Ishikawa (cell line): ENCODE measurements at regions not wholly inside any gene's neighbourhood (a gene's known extent, or its start where the extent isn't known, plus 50 kb on each side); places are given as distances from the start of the nearest gene placed in this dataset.

Source experiments
- CEBPB ChIP-seq: IDR thresholded peaks from 2 replicates; pipeline ENCODE4 v1.6.1; 2012
- CREB1 ChIP-seq: IDR thresholded peaks from 2 replicates; pipeline ENCODE4 v1.6.1; 2012; ENCODE audit warnings: low read depth
- EGR1 ChIP-seq: IDR thresholded peaks from 2 replicates; pipeline ENCODE4 v1.6.1; 2012
- EP300 ChIP-seq: IDR thresholded peaks from 2 replicates; pipeline ENCODE4 v1.6.1; 2012; ENCODE audit warnings: borderline replicate concordance
- FOXM1 ChIP-seq: IDR thresholded peaks from 2 replicates; pipeline ENCODE4 v1.6.1; 2012; ENCODE audit warnings: low read depth, borderline replicate concordance
- NFIC ChIP-seq: IDR thresholded peaks from 2 replicates; pipeline ENCODE4 v1.6.1; 2012
- RAD21 ChIP-seq: IDR thresholded peaks from 2 replicates; pipeline ENCODE4 v1.6.1; 2012; ENCODE audit warnings: low read depth
- TAF1 ChIP-seq: IDR thresholded peaks from 2 replicates; pipeline ENCODE4 v1.6.1; 2012; ENCODE audit warnings: low read depth, mild to moderate bottlenecking
- TCF12 ChIP-seq: IDR thresholded peaks from 2 replicates; pipeline ENCODE4 v1.6.1; 2012; ENCODE audit warnings: low read depth
- YY1 ChIP-seq: IDR thresholded peaks from 2 replicates; pipeline ENCODE4 v1.6.1; 2012; ENCODE audit warnings: low read depth
- ZBTB7A ChIP-seq: IDR thresholded peaks from 2 replicates; pipeline ENCODE4 v1.6.1; 2012; ENCODE audit warnings: low read depth
- TF ChIP-seq, protein P1 (sequence below): IDR thresholded peaks from 2 replicates; pipeline ENCODE4 v1.6.1; 2012; ENCODE audit warnings: low read depth, mild to moderate bottlenecking
- TF ChIP-seq, protein P2 (sequence below): IDR thresholded peaks from 2 replicates; pipeline ENCODE4 v1.6.1; 2012
- TF ChIP-seq, protein P3 (sequence below): IDR thresholded peaks from 2 replicates; pipeline ENCODE4 v1.6.1; 2012

DNA sequence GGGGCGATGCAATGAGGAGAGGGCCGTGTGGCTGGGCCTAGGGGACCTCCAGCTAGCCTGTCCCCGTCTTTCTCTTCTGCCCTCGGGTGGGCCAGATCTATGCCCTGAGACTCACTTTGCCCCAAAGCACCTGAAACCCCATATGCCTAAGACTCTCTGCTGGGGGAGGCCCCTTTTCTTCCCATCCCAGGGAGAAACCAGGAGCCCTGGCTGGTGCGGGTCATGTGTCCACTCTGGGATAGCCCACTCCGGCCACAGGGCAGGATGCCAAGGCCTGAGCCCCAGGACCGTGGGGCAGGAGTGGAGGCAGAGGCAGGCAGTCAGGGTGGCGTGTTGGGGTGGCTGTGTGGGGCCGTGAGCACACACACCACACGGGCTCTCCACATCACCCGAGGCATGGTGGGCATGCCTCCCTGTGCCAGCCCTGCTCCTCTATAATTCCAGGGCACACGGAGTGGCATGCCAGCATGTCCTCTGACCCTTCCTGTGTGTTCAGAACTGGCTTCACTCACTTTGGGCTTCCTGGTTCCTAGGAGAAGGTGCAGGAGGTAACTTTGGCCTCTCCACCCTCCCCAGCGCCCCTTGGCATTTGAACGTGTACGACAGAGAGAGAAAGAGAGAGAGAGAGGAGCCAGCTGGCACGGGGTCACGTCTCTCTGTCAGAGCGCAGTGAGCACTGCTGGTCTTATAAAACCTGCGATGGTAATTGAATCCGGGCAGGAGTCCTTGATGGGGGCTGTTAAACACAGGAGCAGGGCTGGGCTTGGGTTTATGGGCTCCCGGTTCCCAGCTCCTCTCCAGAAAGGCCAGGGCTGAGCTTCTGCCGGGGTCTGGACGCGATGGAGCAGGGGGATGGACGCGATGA, 144.2 kb downstream of the KIF26A start:
- TF ChIP-seq TCF12 (no peak), NFIC (no peak), CREB1 (no peak), FOXM1 (no peak)
- TF ChIP-seq, protein P1, sequence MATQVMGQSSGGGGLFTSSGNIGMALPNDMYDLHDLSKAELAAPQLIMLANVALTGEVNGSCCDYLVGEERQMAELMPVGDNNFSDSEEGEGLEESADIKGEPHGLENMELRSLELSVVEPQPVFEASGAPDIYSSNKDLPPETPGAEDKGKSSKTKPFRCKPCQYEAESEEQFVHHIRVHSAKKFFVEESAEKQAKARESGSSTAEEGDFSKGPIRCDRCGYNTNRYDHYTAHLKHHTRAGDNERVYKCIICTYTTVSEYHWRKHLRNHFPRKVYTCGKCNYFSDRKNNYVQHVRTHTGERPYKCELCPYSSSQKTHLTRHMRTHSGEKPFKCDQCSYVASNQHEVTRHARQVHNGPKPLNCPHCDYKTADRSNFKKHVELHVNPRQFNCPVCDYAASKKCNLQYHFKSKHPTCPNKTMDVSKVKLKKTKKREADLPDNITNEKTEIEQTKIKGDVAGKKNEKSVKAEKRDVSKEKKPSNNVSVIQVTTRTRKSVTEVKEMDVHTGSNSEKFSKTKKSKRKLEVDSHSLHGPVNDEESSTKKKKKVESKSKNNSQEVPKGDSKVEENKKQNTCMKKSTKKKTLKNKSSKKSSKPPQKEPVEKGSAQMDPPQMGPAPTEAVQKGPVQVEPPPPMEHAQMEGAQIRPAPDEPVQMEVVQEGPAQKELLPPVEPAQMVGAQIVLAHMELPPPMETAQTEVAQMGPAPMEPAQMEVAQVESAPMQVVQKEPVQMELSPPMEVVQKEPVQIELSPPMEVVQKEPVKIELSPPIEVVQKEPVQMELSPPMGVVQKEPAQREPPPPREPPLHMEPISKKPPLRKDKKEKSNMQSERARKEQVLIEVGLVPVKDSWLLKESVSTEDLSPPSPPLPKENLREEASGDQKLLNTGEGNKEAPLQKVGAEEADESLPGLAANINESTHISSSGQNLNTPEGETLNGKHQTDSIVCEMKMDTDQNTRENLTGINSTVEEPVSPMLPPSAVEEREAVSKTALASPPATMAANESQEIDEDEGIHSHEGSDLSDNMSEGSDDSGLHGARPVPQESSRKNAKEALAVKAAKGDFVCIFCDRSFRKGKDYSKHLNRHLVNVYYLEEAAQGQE = no peak

DNA sequence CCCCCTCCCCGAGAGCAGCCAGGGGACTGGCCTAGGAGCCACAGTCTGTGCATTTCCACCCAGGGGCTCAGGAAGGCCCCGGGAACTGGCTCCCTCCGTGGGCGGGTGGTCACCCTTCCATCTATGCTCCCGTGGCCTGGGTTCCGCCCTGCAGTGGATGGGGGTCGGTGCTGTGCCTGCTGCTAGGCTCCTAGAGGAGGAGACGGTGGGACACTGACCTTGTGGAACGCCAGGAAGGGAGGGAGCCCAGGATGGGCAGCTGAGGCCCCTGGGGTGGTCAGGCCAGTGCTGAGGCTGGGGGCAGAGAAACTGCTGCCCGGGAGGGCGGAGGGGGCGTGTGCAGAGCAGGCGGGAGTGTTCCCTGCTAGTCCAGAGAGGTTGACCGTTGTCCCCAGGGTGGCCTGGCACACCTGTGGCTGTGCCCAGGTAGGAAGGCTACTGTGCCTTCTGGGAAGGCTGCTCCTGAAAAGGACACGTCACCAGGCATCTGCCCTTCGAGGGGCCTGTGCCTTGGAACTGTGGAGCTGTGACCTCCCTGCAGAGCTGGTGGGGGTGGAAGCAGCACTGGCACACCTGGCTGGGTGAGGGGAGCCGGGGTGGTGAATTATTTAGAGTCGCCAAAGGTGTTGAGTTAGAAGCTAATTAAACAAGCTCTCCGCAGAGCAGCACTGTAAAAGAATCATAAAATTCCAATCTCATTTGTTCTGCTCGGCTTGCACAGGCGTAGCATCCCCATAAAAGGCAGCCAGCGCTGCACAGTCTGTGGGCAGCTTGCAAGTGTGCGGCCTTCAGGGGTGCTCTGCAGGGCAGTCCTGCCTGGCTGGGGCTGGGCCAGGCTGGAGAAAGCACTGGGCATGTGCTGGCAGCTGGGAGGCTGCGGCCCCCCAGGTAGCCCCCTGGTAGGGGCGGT, 145.1 kb downstream of the KIF26A start:
- TF ChIP-seq, protein P1 = no peak
- TF ChIP-seq ZBTB7A (no peak), EGR1 (no peak), TAF1 (no peak), TCF12 (no peak), EP300 (no peak), CEBPB (no peak)
- TF ChIP-seq, protein P2, sequence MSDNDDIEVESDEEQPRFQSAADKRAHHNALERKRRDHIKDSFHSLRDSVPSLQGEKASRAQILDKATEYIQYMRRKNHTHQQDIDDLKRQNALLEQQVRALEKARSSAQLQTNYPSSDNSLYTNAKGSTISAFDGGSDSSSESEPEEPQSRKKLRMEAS = no peak
- TF ChIP-seq, protein P3, sequence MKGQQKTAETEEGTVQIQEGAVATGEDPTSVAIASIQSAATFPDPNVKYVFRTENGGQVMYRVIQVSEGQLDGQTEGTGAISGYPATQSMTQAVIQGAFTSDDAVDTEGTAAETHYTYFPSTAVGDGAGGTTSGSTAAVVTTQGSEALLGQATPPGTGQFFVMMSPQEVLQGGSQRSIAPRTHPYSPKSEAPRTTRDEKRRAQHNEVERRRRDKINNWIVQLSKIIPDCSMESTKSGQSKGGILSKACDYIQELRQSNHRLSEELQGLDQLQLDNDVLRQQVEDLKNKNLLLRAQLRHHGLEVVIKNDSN = no peak

DNA sequence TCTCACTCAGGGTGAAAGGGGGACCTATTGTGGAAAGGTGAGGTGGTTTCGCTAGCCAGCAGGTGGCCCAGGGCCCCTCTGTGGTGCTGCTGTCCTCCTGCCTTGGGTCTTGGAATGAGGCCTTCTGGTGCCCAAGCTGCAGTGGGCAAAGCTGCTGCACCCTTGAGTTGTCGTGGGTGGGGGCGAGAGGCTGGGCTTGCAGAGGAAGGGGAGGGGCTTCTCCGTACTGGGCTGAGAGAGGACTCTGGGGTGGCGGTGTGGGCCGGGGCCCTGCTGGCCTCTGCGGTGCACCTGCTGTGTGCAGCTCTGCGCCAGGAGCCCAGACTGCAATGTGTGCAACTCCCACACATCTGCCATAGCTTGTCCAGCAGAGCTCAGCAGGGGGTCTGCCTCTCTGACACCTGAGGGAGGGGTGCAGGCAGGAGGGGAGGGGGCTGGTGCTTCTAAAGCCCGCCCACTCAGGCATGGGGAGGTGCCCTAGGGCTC, 145.8 kb downstream of the KIF26A start:
- TF ChIP-seq NFIC (no peak), TCF12 (no peak), EGR1 (no peak)

DNA sequence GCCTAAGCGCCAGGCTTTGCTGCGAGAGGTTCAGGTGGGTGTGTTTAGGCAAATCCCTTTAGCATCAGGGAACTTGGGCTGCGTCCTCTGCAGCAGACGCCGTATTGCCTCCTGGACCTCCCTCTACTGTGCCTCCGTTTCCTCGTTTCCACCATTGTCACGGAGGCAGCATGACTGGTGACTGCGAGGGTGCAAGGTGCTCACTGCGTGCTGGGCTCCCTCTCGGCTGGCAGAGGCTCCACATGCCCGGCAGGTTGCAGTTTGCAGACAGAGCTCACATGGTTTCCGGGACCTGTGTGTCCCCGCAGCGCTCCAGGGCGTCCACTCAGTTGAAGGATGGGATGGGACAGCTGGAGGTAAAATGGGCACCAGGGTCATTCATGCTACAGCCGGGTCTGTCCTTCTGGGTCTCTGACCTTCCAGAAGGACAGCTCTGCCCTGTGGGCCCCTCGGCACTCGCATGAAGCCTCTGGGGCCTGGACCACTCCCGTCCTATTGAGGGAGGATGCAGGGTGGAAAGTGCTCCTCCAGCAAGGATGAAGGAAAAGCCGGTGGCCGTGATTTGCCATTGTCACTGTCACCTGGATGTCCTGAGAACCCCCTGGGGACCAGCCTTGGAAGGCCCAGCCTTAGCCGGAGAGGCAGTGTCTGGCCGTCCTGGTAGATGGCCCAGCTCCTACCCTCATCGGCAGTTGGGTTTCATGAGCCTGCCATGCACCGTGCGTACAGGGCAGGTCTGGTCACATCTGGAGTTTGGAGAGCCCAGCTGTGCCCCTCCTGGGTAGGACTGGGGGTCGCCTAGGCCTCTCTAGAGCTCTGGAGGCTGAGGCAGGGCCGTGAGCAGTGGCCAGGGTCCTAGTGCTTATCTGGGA, 146.5 kb downstream of the KIF26A start:
- TF ChIP-seq, protein P1 = no peak
- TF ChIP-seq NFIC = no peak
- no peak for TF ChIP-seq FOXM1
- no peak for TF ChIP-seq YY1
- TF ChIP-seq, protein P3 = no peak
- no peak for TF ChIP-seq TAF1
- TF ChIP-seq, protein P2 = no peak
- TF ChIP-seq RAD21 = no peak
- no peak for TF ChIP-seq EP300
- no peak for TF ChIP-seq EGR1
- TF ChIP-seq CEBPB = no peak
